Progenitor cell of endocrine pancreas (in vitro differentiated cells): ENCODE measurements at regions not wholly inside any gene's neighbourhood (a gene's known extent, or its start where the extent isn't known, plus 50 kb on each side); places are given as distances from the start of the nearest gene placed in this dataset.

Experiments used
- DNase-seq: peaks from one replicate; pipeline ENCODE4 v3.0.0; 2021; ENCODE audit warnings: low spot score; ENCODE audit not compliant: unreplicated experiment
- H3K27ac Mint-ChIP-seq: 2 replicates; pipeline ENCODE4 v1.8.0; 2021; ENCODE audit warnings: mild to moderate bottlenecking, moderate library complexity, mixed read lengths
- H3K27me3 Mint-ChIP-seq: 2 replicates; pipeline ENCODE4 v1.8.0; 2021; ENCODE audit warnings: mixed read lengths
- H3K36me3 Mint-ChIP-seq: 2 replicates; pipeline ENCODE4 v1.8.0; 2022; ENCODE audit warnings: mixed read lengths; ENCODE audit not compliant: insufficient read depth
- H3K4me1 Mint-ChIP-seq: 2 replicates; pipeline ENCODE4 v1.8.0; 2021; ENCODE audit warnings: low read depth, mixed read lengths
- H3K4me3 Mint-ChIP-seq: 2 replicates; pipeline ENCODE4 v1.8.0; 2021; ENCODE audit warnings: low read depth, mild to moderate bottlenecking, moderate library complexity, mixed read lengths
- H3K9me3 Mint-ChIP-seq: 2 replicates; pipeline ENCODE4 v1.8.0; 2021; ENCODE audit warnings: low read depth, mixed read lengths
- CTCF ChIP-seq: fragments of 200-600 bp; sonication (generic); IDR thresholded peaks from one replicate; pipeline ENCODE4 v1.5.0; 2021; ENCODE audit warnings: antibody characterized with exemption, mild to moderate bottlenecking; ENCODE audit not compliant: unreplicated experiment

GRCh38 chr7:156257904-156258303, 382.7 kb upstream of the RNF32 start:
- Mint-ChIP-seq H3K4me1 (peaks cover 2% of the 10 kb centered on the region), H3K36me3 (no peaks in the 10 kb centered on the region), H3K27ac (no peak overlapping the region), H3K27me3 (peaks cover 3% of the 10 kb centered on the region), H3K9me3 (no peaks in the 10 kb centered on the region), H3K4me3 (no peak overlapping the region)
- TF ChIP-seq CTCF = no peak
- no peak for DNase-seq

GRCh38 chr7:156255635-156256034, 384.9 kb upstream of the RNF32 start:
- no peaks in the 10 kb centered on the region for H3K9me3 Mint-ChIP-seq
- no peaks in the 10 kb centered on the region for H3K4me1 Mint-ChIP-seq
- H3K4me3 Mint-ChIP-seq = no peak overlapping the region
- no peak overlapping the region for H3K27ac Mint-ChIP-seq
- no peak for TF ChIP-seq CTCF
- DNase-seq = no peak
- peaks cover 3% of the 10 kb centered on the region for H3K27me3 Mint-ChIP-seq
- no peaks in the 10 kb centered on the region for H3K36me3 Mint-ChIP-seq

GRCh38 chr7:156251861-156252260, 388.7 kb upstream of the RNF32 start:
- H3K27ac Mint-ChIP-seq = no peak overlapping the region
- no peaks in the 10 kb centered on the region for H3K36me3 Mint-ChIP-seq
- H3K9me3 Mint-ChIP-seq = no peaks in the 10 kb centered on the region
- no peak overlapping the region for H3K4me3 Mint-ChIP-seq
- peaks cover 22% of the 10 kb centered on the region for H3K27me3 Mint-ChIP-seq
- no peak for TF ChIP-seq CTCF
- DNase-seq = no peak
- no peaks in the 10 kb centered on the region for H3K4me1 Mint-ChIP-seq

- H3K27me3 Mint-ChIP-seq = peaks cover 7% of the 10 kb centered on the region
- no peak overlapping the region for H3K4me3 Mint-ChIP-seq
- peaks cover 2% of the 10 kb centered on the region for H3K36me3 Mint-ChIP-seq
- no peak overlapping the region for H3K27ac Mint-ChIP-seq
- H3K9me3 Mint-ChIP-seq = peaks cover 25% of the 10 kb centered on the region
- no peak for DNase-seq
- TF ChIP-seq CTCF = no peak
- no peaks in the 10 kb centered on the region for H3K4me1 Mint-ChIP-seq
Measured at GRCh38 chr7:156240532-156240931, 400.0 kb upstream of the RNF32 start.

- no peak for DNase-seq
- TF ChIP-seq CTCF = no peak
- Mint-ChIP-seq H3K36me3 (peaks cover 2% of the 10 kb centered on the region), H3K9me3 (peaks cover 15% of the 10 kb centered on the region), H3K4me3 (no peak overlapping the region), H3K4me1 (no peaks in the 10 kb centered on the region), H3K27me3 (peaks cover 8% of the 10 kb centered on the region), H3K27ac (no peak overlapping the region)
Measured at GRCh38 chr7:156238366-156239133, 402.0 kb upstream of the RNF32 start.
